GM12878 (cell line): ENCODE measurements at regions not wholly inside any gene's neighbourhood (a gene's known extent, or its start where the extent isn't known, plus 50 kb on each side); places are given as distances from the start of the nearest gene placed in this dataset.

Source experiments
- ATAC-seq: fragments of 200-7000 bp; cut with Tn5 transposase; 3 replicates; pipeline ENCODE4 v1.9.1; 2020; ENCODE audit warnings: mild to moderate bottlenecking, moderate library complexity
- BruUV-seq: library from RNA; stranded (reverse); fragments of 400-500 nt; replicated peaks from 2 replicates; lab custom pipeline; 2021; lab: Mats Ljungman, UMichigan
- CTCF ChIA-PET: fragments of 300-600 bp; sonication (Branson Sonifier 250); formaldehyde crosslinking; extraction: SDS; loops from one replicate; lab custom pipeline; 2021; ENCODE audit warnings: inconsistent platforms; lab: Yijun Ruan, JAX
- POLR2A ChIA-PET: fragments of 350-600 bp; formaldehyde crosslinking; extraction: SDS; loops from one replicate; lab custom pipeline; 2021; ENCODE audit warnings: inconsistent platforms; lab: Charles Lee
- RAD21 ChIA-PET: fragments of 300-600 bp; sonication (Branson Sonifier 250); formaldehyde crosslinking; loops from one replicate; lab custom pipeline; 2023; ENCODE audit warnings: antibody characterized with exemption; ENCODE audit not compliant: unreplicated experiment; lab: Charles Lee
- SMC1A ChIA-PET: fragments of 300-600 bp; sonication (Branson Sonifier 250); formaldehyde crosslinking; loops from one replicate; lab custom pipeline; 2023; ENCODE audit not compliant: unreplicated experiment, uncharacterized antibody; lab: Charles Lee
- DNase-seq: peaks from one replicate; pipeline ENCODE4 v3.0.0-alpha.2; 2011; ENCODE audit warnings: low read depth, low spot score
- FAIRE-seq: peaks from 3 replicates; lab custom pipeline; 2011; peaks lifted over from hg19 to GRCh38; lab: Jason Lieb, UNC
- H2AFZ ChIP-seq: 2 replicates; pipeline ENCODE4 v1.6.0; 2011; ENCODE audit warnings: low read depth, low read length, control low read depth; ENCODE audit not compliant: control insufficient read depth
- H3K27ac ChIP-seq: 2 replicates; pipeline ENCODE4 v1.5.1; 2011; ENCODE audit warnings: control low read depth; ENCODE audit not compliant: control insufficient read depth, insufficient read depth
- H3K27me3 ChIP-seq, 2 experiments: replicated peaks in 1 of 2; 2 replicates each; pipeline versions ENCODE4 v1.6.0 to v1.6.1; 2011; ENCODE audit warnings: low read length in 1 of 2; ENCODE audit not compliant: control insufficient read depth in 2 of 2, insufficient read depth in 2 of 2
- H3K36me3 ChIP-seq, 2 experiments: 2 replicates each; pipeline ENCODE4 v1.5.1; 2011; ENCODE audit warnings: low read length in 1 of 2; ENCODE audit not compliant: control insufficient read depth in 2 of 2, insufficient read depth in 2 of 2
- H3K4me1 ChIP-seq: 2 replicates; pipeline ENCODE4 v1.6.1; 2011; ENCODE audit warnings: mild to moderate bottlenecking, low read length, moderate library complexity, mixed read lengths; ENCODE audit not compliant: control insufficient read depth, insufficient read depth
- H3K4me2 ChIP-seq: 2 replicates; pipeline ENCODE4 v1.6.0; 2011; ENCODE audit warnings: control low read depth; ENCODE audit not compliant: control insufficient read depth, insufficient read depth
- H3K4me3 ChIP-seq: fragments of 200-600 bp; sonication (generic); 2 replicates; pipeline ENCODE4 v1.5.1; 2016
- H3K79me2 ChIP-seq: 2 replicates; pipeline ENCODE4 v1.6.0; 2011; ENCODE audit warnings: low read length; ENCODE audit not compliant: control insufficient read depth, insufficient read depth
- H3K9ac ChIP-seq: 2 replicates; pipeline ENCODE4 v1.8.0; 2011; ENCODE audit warnings: low read length, control low read depth, mixed read lengths; ENCODE audit not compliant: control insufficient read depth, insufficient read depth
- H3K9me3 ChIP-seq: replicated peaks from 3 replicates; pipeline ENCODE4 v1.5.1; 2011; ENCODE audit warnings: mild to moderate bottlenecking, low read length; ENCODE audit not compliant: control insufficient read depth, insufficient read depth
- H4K20me1 ChIP-seq: 2 replicates; pipeline ENCODE4 v1.6.0; 2011; ENCODE audit not compliant: control insufficient read depth, insufficient read depth
- ETV6 ChIP-seq, 2 experiments: fragments of 450-650 bp in 1 of 2; IDR thresholded peaks in 1 of 2; conservative IDR thresholded peaks in 1 of 2; 2 replicates each; pipeline ENCODE4 v1.6.1; 2014; ENCODE audit warnings: antibody characterized with exemption in 1 of 2, borderline replicate concordance in 1 of 2, low read depth in 1 of 2, mild to moderate bottlenecking in 1 of 2, moderate library complexity in 1 of 2
- HCFC1 ChIP-seq: fragments of 150-350 bp; IDR thresholded peaks from 2 replicates; pipeline ENCODE4 v1.6.1; 2014; ENCODE audit warnings: low read length
- JUNB ChIP-seq: IDR thresholded peaks from 2 replicates; pipeline ENCODE4 v1.6.1; 2016; ENCODE audit warnings: antibody characterized with exemption, mild to moderate bottlenecking
- MYC ChIP-seq: IDR thresholded peaks from 2 replicates; pipeline ENCODE4 v1.6.1; 2011; ENCODE audit warnings: mild to moderate bottlenecking, low read length, moderate library complexity, inconsistent platforms; ENCODE audit not compliant: insufficient read depth, insufficient replicate concordance, insufficient read length, severe bottlenecking
- POLR2AphosphoS2 ChIP-seq: IDR thresholded peaks from 2 replicates; pipeline ENCODE4 v1.6.1; 2011; ENCODE audit warnings: low read depth, mild to moderate bottlenecking, low read length, improper control_type of control experiment, moderate library complexity
- RUNX3 ChIP-seq: IDR thresholded peaks from 2 replicates; pipeline ENCODE4 v1.6.1; 2012; ENCODE audit warnings: low read length, inconsistent platforms
- SP1 ChIP-seq: IDR thresholded peaks from one replicate; pipeline ENCODE4 v1.6.1; 2011; ENCODE audit warnings: low read depth, low read length
- ZBTB33 ChIP-seq: fragments of 450-650 bp; IDR thresholded peaks from 2 replicates; pipeline ENCODE4 v1.6.1; 2017; ENCODE audit warnings: mild to moderate bottlenecking
- ZNF274 ChIP-seq: IDR thresholded peaks from one replicate; pipeline ENCODE4 v1.8.0; 2011; ENCODE audit not compliant: insufficient read length, insufficient read depth
- WGBS: methylation state at CpG from one replicate; pipeline ENCODE4 v1.1.6; 2016; ENCODE audit warnings: low lambda C conversion rate; ENCODE audit not compliant: insufficient replicate concordance, insufficient coverage; ENCODE audit errors: missing lambda C conversion rate; 5-methylcytosine and 5-hydroxymethylcytosine counted together
- in situ Hi-C: fragments of 300-500 bp; cut with MboI; formaldehyde crosslinking; loops from 9 replicates; pipeline ENCODE4 v1.14.3; 2018; ENCODE audit warnings: mixed read lengths
- intact Hi-C: fragments of 100-400 bp; cut with micrococcal nuclease; formaldehyde crosslinking; loops from one replicate; pipeline ENCODE4 v1.14.2; 2022; ENCODE audit not compliant: unreplicated experiment

- Histone ChIP-seq H2AFZ (no peak overlapping the region), H3K4me2 (no peak overlapping the region), H4K20me1 (no peaks in the 10 kb centered on the region), H3K4me3 (no peak overlapping the region), H3K9me3 (no peaks in the 10 kb centered on the region), H3K36me3 (no peaks in the 10 kb centered on the region), H3K27ac (no peak overlapping the region), H3K4me1 (peaks cover 21% of the 10 kb centered on the region), H3K9ac (no peak overlapping the region), H3K79me2 (no peaks in the 10 kb centered on the region), H3K27me3 (no peaks in the 10 kb centered on the region)
- intact Hi-C loops (no loop called here), in situ Hi-C loops (no loop called here)
- whole genome bisulfite sequencing = 57% methylated on average over 3 of the region's 3 CpGs
- DNase-seq (no peak), ATAC-seq (no peak), FAIRE-seq (no peak)
- ChIA-PET POLR2A (no interaction called here), SMC1A (no interaction called here), CTCF (no interaction called here), RAD21 (no interaction called here)
- TF ChIP-seq HCFC1 = no peak
- TF ChIP-seq SP1 = no peak
- TF ChIP-seq ETV6 (conservative IDR thresholded peaks at IDR 0.05 in 1 of 2, IDR thresholded peaks at IDR 0.05 in 1 of 2; ENCODE audit: borderline replicate concordance in 1 of 2, low read depth in 1 of 2) = no peak
- no peak for TF ChIP-seq ZBTB33
- no peak for TF ChIP-seq JUNB
- no peak for TF ChIP-seq MYC
- no peak for TF ChIP-seq ZNF274
- no peak for TF ChIP-seq RUNX3
- TF ChIP-seq POLR2AphosphoS2 = no peak
- BruUV-seq = no TSS peak
Observed at GRCh38 chr19:41518141-41518540, 57.8 kb upstream of the CEACAM21 start.
